Breast epithelium (tissue), 4 donors: ENCODE measurements at regions not wholly inside any gene's neighbourhood (a gene's known extent, or its start where the extent isn't known, plus 50 kb on each side); places are given as distances from the start of the nearest gene placed in this dataset.
A peak's percentile ranks its signal among the peaks of the same experiment; 100 is the strongest.

ENCODE experiments used
- DNase-seq, 2 donors: peaks; one replicate each; pipeline ENCODE4 v3.0.0-alpha.2; 2019; ENCODE audit warnings: low spot score in 2 of 2
- H3K27ac ChIP-seq, 2 donors: fragments of 200-600 bp; sonication (generic) in 1 of 2; one replicate each; pipeline ENCODE4 v1.5.1; 2016 to 2019; ENCODE audit warnings: mild to moderate bottlenecking in 1 of 2
- H3K27me3 ChIP-seq, 2 donors: fragments of 200-600 bp; sonication (generic) in 1 of 2; one replicate each; pipeline versions ENCODE4 v1.5.1 to v1.6.0; 2017 to 2019; ENCODE audit warnings: control low read depth in 1 of 2, mild to moderate bottlenecking in 1 of 2
- H3K36me3 ChIP-seq: fragments of 200-600 bp; one replicate; pipeline ENCODE4 v1.5.1; 2019
- H3K4me1 ChIP-seq, 2 donors: fragments of 200-600 bp; sonication (generic); one replicate each; pipeline ENCODE4 v1.5.1; 2016 to 2019; ENCODE audit warnings: control low read depth in 1 of 2
- H3K4me3 ChIP-seq, 3 donors: fragments of 200-600 bp; sonication (generic); 1 replicate in 2 of 3; 2 replicates in 1 of 3; pipeline ENCODE4 v1.5.1; 2016 to 2019; ENCODE audit warnings: mild to moderate bottlenecking in 3 of 3, moderate library complexity in 2 of 3
- H3K9me3 ChIP-seq, 2 donors: fragments of 200-600 bp; sonication (generic) in 1 of 2; one replicate each; pipeline ENCODE4 v1.5.1; 2016 to 2019; ENCODE audit warnings: control low read depth in 1 of 2
- POLR2A ChIP-seq: fragments of 450-650 bp; IDR thresholded peaks from one replicate; pipeline ENCODE4 v1.6.1; 2016; ENCODE audit warnings: antibody characterized with exemption, mild to moderate bottlenecking, moderate library complexity
- POLR2AphosphoS5 ChIP-seq, 3 donors: sonication (generic); formaldehyde crosslinking; IDR thresholded peaks; one replicate each; pipeline ENCODE4 v1.6.1; 2017; ENCODE audit warnings: antibody characterized with exemption in 3 of 3
- intact Hi-C: fragments of 100-400 bp; cut with DNase I; formaldehyde crosslinking; loops from one replicate; pipeline ENCODE4 v1.15.1; 2023; ENCODE audit warnings: low total_unique reads
- TF ChIP-seq, protein P1 (sequence below), 3 donors: fragments of 450-650 bp; IDR thresholded peaks; one replicate each; pipeline ENCODE4 v1.5.1; 2016 to 2017; ENCODE audit warnings: antibody characterized with exemption in 3 of 3, mild to moderate bottlenecking in 3 of 3, moderate library complexity in 3 of 3

DNA sequence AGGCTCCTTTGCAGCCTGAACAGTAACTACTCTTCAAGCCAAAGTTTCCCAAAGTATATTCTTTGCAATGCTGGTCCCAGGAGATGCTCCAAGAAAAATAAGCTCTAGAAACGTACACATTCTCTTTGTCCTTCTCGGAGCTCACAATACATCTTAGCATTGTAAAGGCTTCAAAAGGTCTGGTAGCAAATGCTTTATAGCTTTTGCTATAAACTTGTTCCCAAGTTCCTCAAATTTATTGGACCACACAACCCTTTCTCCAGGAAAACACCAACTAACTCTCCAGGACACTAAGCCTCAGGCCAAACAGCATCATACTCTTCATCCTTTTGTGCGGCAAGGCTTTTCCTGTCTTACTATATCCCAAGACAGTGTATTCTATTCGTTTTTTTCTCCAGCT lies 455.6 kb upstream of the PROK2 start:
- Histone ChIP-seq H3K4me3 (no peak overlapping the region), H3K27ac (no peak overlapping the region), H3K9me3 (no peaks in the 10 kb centered on the region), H3K4me1 (peaks cover 0 to 4% of the 10 kb centered on the region in 2 donors), H3K36me3 (no peaks in the 10 kb centered on the region), H3K27me3 (no peaks in the 10 kb centered on the region)
- TF ChIP-seq POLR2AphosphoS5 (IDR thresholded peaks at IDR 0.05) (no peak), POLR2A (no peak)
- TF ChIP-seq, protein P1, sequence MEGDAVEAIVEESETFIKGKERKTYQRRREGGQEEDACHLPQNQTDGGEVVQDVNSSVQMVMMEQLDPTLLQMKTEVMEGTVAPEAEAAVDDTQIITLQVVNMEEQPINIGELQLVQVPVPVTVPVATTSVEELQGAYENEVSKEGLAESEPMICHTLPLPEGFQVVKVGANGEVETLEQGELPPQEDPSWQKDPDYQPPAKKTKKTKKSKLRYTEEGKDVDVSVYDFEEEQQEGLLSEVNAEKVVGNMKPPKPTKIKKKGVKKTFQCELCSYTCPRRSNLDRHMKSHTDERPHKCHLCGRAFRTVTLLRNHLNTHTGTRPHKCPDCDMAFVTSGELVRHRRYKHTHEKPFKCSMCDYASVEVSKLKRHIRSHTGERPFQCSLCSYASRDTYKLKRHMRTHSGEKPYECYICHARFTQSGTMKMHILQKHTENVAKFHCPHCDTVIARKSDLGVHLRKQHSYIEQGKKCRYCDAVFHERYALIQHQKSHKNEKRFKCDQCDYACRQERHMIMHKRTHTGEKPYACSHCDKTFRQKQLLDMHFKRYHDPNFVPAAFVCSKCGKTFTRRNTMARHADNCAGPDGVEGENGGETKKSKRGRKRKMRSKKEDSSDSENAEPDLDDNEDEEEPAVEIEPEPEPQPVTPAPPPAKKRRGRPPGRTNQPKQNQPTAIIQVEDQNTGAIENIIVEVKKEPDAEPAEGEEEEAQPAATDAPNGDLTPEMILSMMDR (IDR thresholded peaks at IDR 0.05): no peak
- intact Hi-C loops: no loop called here
- no peak for DNase-seq

DNA sequence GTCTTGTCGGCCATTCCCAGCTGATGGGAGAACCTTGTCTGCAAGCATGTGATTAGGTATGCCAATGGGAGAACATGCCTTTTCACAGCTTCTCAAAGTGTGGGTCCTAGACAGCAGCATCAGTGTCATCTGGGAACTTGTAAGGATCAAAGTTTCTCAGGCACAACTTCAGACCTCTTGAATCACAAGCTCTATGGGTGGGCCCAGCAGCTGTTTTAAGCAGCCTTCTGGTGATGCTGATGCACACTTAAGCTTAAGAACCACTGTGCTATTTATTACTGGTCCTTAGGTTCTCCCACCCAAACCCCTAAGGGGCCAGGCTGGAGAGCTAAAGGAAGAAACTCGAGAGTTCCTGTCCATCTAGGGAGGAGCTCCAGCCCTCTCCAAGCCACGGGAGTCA lies 453.9 kb upstream of the PROK2 start:
- intact Hi-C loops: loop anchor here (5.0 kb wide), 2 partner anchors 1302 to 1568 kb away; no protein-coding TSS in a partner anchor
- H3K27ac ChIP-seq: peak overlapping the region in 1 of 2 donors; percentile 63
- no peaks in the 10 kb centered on the region for H3K36me3 ChIP-seq
- H3K9me3 ChIP-seq: no peaks in the 10 kb centered on the region
- no peak overlapping the region for H3K4me3 ChIP-seq
- peaks cover 0 to 9% of the 10 kb centered on the region in 2 donors for H3K4me1 ChIP-seq
- DNase-seq: no peak
- no peak for TF ChIP-seq POLR2AphosphoS5 (IDR thresholded peaks at IDR 0.05)
- TF ChIP-seq, protein P1 (IDR thresholded peaks at IDR 0.05): no peak
- H3K27me3 ChIP-seq: no peaks in the 10 kb centered on the region

DNA sequence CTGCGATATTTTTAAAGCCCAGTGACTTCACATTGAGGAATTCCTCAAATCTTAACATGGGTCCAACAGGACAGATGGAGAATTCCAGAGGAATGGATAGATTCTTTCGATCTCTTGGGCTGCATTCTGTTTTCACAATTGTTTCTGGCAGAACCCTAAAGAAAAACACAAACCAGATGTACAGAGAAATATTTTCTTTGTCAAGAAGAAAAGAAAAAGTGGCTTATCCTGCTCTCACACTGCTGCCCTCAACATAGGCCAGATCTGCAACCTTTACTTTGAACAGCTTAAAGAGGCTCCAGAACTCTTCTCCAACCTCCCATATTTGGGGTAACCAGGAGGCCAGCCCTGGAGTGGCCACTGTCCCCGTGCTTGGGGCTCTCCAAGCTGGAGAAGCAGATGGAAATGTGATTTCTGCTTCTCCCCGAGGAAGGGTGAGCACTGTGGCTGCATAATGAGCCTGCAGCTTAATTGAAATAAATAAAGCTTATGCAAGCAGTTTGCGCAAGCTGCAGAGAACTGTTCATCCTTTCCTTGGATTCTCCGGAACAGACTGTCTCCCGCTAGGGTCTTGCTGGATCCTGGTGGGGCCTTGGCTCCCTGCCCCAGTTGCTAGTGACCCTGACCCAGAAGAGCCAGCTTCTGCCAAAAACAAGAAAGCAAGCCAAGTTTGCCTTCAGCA lies 453.2 kb upstream of the PROK2 start:
- intact Hi-C loops: loop anchor here (5.0 kb wide), 2 partner anchors 1301 to 1569 kb away; no protein-coding TSS in a partner anchor
- Histone ChIP-seq H3K27me3 (no peaks in the 10 kb centered on the region), H3K36me3 (no peaks in the 10 kb centered on the region), H3K27ac (peak overlapping the region in 1 of 2 donors; percentile 63), H3K4me1 (peaks cover 0 to 11% of the 10 kb centered on the region in 2 donors), H3K4me3 (no peak overlapping the region), H3K9me3 (no peaks in the 10 kb centered on the region)
- DNase-seq: no peak
- TF ChIP-seq, protein P1 (IDR thresholded peaks at IDR 0.05): no peak
- TF ChIP-seq POLR2AphosphoS5 (IDR thresholded peaks at IDR 0.05) (no peak), POLR2A (no peak)

DNA sequence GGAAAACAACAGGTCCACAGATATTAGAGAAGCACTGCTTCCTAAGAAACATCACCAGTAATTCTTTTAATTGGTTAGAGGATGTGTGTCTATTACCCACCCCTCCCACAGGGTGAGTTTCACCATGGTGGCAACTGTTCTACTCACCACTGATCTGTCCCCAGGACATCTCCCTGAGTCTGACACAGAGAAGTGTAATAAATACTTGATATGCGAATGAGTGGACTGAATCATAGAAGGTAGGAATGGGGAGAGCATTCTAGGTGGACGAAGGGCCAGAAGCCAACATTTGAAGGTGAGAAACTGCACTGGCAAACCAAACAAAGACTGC lies 452.7 kb upstream of the PROK2 start:
- intact Hi-C loops: loop anchor here (5.0 kb wide), 2 partner anchors 1300 to 1570 kb away; no protein-coding TSS in a partner anchor
- no peak overlapping the region for H3K27ac ChIP-seq

DNA sequence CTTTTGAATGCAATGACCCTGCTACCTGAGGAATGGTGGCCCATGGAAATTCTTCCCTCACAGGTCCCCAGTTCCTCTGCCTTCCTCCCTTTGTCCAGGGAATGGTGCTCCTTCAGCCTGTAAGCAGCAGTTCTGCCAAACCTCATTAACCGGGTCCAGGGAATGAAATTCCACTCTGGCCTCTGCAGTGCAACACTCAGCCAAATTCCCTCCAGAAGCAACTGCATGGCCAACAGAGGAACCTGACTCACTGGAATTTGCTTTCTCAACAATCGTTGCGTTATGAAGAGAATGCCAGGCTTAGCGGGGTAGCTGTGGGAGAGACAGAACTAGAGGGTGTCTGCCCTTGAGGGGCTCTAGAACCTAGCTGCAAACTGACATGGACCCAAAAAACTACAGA lies 449.4 kb upstream of the PROK2 start:
- peak in 1 of 2 donors; percentile 69 for DNase-seq
- peaks cover 0 to 11% of the 10 kb centered on the region in 2 donors for H3K4me1 ChIP-seq
- no peak overlapping the region for H3K27ac ChIP-seq
- H3K9me3 ChIP-seq: no peaks in the 10 kb centered on the region
- intact Hi-C loops: no loop called here
- H3K4me3 ChIP-seq: no peak overlapping the region
- no peaks in the 10 kb centered on the region for H3K36me3 ChIP-seq
- peak in 2 of 3 donors; percentile 23 to 41 for TF ChIP-seq POLR2AphosphoS5 (IDR thresholded peaks at IDR 0.05)
- TF ChIP-seq, protein P1 (IDR thresholded peaks at IDR 0.05): no peak
- no peak for TF ChIP-seq POLR2A
- no peaks in the 10 kb centered on the region for H3K27me3 ChIP-seq

More for the DNA sequence above, 452.7 kb upstream of the PROK2 start:
- Histone ChIP-seq H3K4me3 (no peak overlapping the region), H3K36me3 (no peaks in the 10 kb centered on the region), H3K4me1 (peaks cover 0 to 11% of the 10 kb centered on the region in 2 donors), H3K27me3 (no peaks in the 10 kb centered on the region), H3K9me3 (no peaks in the 10 kb centered on the region)
- TF ChIP-seq, protein P1 (IDR thresholded peaks at IDR 0.05): no peak
- TF ChIP-seq POLR2A: no peak
- no peak for TF ChIP-seq POLR2AphosphoS5 (IDR thresholded peaks at IDR 0.05)
- DNase-seq: no peak
